HPDE6-E6E7 (cell line): ENCODE measurements at regions not wholly inside any gene's neighbourhood (a gene's known extent, or its start where the extent isn't known, plus 50 kb on each side); places are given as distances from the start of the nearest gene placed in this dataset.
"Not testable (repeated sequence)": the region's sequence is repeated elsewhere in the genome, so short reads cannot be mapped to it uniquely, and the experiment has no call there.

Source experiments
- DNase-seq: peaks from one replicate; pipeline ENCODE4 v3.0.0; 2011; ENCODE audit warnings: missing footprints; ENCODE audit errors: extremely low spot score

GRCh38 chr9:86997156-86997555, 49.9 kb upstream of the GAS1 start:
- DNase-seq: no peak

DNA sequence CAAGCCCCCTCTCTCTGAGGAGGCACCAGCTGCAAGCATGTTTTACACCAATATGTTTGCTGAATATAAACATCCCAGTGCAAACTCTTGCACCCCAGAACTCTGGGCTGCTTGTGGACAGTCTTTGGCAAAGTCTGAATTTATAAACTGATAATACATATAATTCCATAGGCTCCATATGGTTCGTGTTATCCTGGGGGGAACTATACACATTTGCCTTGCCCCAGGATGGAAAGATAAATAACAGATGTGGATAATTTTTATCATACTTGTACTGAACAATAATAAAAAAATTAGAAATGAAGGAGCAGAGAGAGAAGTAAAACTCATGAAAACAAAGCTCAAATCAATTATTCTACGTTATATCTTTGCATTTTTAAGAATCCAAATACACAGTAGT, 50.6 kb upstream of the GAS1 start:
- no peak for DNase-seq

GRCh38 chr9:87002517-87002916, 55.2 kb upstream of the GAS1 start:
- DNase-seq: no peak

DNA sequence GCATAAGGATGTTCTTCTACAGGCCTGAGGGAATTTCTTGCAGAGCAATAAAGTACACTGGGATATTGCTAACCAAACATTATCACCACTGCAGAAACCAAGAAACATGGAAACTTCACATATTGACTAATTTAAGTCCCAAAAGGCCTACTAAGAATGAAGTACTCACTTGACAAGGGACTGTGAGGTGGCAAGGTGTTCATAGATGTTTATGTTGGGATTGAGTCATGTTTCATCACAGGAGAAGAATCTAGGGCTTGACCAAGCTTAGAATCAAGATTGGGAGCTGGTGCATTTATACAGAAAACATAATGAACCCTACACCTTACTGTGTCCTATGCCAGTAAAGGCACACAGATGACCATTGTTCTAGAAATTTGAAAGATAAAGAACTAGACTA, 56.7 kb upstream of the GAS1 start:
- DNase-seq: no peak

GRCh38 chr9:87006956-87007355, 59.6 kb upstream of the GAS1 start:
- no peak for DNase-seq

GRCh38 chr9:87007711-87008366, 60.5 kb upstream of the GAS1 start:
- DNase-seq: no peak

DNA sequence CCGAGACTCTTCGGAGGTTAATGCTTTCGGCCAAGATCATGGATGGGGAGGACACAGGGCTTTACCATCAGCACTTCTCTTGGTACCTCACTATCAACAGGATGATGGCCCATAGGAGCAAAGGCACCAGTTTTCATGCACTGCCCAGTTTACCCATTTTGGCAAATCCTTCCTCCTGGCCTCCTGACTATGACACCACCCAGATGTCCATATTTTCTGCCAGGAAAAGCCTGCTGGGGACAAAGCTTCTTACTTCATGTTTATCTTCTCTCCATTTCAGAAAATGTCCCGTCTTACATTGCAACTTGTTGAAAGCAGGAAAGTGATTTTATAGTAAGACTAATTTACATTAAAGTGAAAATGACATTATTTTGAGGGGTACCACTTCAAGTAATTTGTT, 61.4 kb upstream of the GAS1 start:
- DNase-seq: no peak

GRCh38 chr9:87010626-87011025, 63.3 kb upstream of the GAS1 start:
- no peak for DNase-seq

DNA sequence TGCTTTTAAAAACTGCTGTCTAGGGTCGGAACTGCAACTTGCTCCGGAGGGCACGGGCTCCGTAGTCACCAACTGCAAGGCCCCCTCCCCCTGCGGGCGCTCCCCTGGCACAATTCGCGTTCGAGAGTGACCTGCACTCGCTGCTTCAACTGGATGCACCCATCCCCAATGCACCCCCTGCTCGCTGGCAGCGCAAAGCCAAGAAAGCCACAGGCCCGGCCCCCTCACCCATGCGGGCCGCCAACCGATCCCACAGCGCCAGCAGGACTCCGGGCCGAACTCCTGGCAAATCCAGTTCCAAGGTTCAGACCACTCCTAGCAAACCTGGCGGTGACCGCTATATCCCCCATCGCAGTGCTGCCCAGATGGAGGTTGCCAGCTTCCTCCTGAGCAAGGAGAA, 64.2 kb upstream of the GAS1 start:
- DNase-seq: no peak

DNA sequence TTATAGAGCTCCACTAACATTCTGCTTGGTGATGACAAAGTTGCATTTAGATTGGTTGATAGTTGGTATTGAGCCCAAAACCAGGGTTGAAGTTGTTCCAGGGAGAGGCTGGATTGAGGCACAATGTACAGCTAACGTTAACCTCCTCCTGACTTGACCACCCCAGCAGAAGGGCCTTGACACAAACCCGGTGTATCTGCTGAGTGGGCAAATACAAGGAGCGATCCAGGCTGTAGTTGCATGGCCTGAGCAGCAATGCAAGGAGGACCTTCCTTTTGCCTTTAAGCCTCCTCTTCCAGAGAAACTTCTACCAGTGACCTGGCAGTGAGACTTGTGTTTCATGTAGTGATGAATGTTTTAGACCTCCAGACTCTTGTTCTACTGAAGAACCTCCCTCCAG, 66.2 kb upstream of the GAS1 start:
- DNase-seq: no peak

DNA sequence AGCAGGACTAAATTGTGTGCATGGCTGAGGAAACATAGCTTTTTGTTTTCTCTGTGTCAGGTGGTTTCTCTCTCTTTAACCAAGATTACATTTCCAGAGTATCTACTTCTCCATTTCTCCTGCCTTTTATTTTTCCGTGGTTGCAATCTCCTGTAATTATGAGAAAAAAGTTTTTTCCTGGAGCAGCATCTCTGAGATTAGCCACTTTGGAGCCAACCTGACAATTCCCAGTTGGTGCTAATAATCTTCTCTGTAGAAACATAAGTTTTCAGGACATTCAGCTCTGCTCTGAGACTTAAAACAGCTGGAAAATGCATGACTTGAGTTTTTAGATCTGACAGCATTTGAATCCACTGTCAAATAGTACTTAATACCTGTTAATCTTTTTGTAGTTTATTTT, 67.1 kb upstream of the GAS1 start:
- no peak for DNase-seq

DNA sequence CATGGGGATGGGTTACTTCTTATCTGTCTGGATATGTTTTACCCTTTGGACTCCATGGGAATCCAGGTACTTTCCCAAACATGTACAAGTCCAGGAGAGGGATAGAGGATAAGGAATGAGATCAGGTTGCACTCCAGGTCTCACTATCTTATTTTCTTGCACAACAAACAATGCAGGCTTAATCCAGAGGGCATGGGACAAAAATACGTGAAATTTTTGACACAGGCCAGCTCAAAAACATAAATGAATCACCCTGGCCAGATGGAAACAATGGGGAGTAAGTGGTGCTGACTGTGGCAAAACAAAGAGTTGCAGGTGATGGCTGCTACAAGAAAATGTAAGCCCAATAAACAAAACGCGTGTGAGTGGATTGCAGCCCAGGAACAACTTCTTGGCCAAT, 69.4 kb upstream of the GAS1 start:
- no peak for DNase-seq

- no peak for DNase-seq
Observed at GRCh38 chr9:87020169-87020950, 73.1 kb upstream of the GAS1 start.

- no peak for DNase-seq
Observed at GRCh38 chr9:87022178-87022577, 74.9 kb upstream of the GAS1 start.

DNA sequence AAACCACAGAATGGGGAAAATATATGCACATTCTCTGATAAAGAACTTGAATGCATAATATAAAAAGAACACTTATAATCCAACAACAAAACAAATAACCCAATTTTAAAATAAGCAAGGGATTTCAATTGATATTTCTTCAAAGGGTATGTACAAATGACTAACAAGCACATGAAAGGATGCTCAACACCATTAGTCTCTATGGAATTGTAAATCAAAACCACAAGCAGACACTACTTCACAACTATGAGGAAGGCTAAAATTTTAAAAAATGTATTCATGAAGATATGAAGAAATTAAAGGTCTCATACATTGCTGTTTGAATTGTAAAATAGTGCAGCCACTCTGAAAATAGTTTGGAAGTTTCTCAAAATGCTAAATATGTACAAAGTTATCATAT, 78.9 kb upstream of the GAS1 start:
- DNase-seq: no peak

GRCh38 chr9:87028836-87029235, 81.5 kb upstream of the GAS1 start:
- not testable (repeated sequence) for DNase-seq

DNA sequence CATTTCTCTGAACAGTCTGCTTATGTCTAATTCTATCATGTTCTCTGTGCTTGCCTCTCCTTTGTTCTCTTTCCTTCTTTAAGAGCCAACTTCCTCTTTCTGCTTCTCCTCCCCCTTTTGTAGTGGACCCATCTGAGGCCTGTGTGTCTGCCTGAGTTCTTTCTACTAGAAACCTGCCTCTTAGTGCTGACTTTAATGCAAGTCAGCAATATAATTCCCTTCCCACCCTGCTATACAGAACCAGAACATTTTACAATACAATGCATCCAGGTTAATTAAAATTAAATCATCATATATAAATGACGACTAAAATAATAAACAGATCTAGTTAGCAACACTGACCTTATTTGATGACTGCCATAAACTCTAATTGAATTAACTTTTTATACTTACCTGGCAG, 82.6 kb upstream of the GAS1 start:
- no peak for DNase-seq

GRCh38 chr9:87034841-87035240, 87.5 kb upstream of the GAS1 start:
- no peak for DNase-seq

GRCh38 chr9:87035879-87036278, 88.6 kb upstream of the GAS1 start:
- no peak for DNase-seq

GRCh38 chr9:87036506-87036905, 89.2 kb upstream of the GAS1 start:
- DNase-seq: no peak

DNA sequence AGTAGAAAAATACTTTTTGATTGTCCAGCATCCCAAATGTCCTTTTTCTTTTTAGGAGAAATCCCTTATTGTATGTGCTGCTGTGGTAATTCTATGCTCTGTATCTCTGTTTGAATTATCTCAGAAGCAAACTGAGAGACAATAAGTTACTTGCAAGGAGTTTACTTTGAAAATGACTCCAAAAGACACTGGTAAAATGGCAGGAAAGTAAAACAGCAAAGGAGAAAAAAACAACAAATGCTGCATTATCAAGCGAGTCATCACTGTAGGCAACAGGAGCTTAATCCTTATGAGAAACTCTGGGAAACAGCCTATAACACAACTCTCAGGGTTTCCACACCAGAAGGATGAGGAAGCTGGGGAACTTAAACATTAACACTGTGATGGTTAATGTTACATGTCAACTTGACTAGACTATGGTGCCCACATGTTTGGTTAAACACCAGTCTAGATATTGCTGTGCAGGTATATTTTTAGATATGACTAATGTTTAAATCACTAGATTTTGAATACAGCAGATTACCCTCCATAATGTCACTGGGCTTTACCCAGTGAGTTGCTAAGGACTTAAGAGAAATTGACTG, 92.6 kb upstream of the GAS1 start:
- no peak for DNase-seq

DNA sequence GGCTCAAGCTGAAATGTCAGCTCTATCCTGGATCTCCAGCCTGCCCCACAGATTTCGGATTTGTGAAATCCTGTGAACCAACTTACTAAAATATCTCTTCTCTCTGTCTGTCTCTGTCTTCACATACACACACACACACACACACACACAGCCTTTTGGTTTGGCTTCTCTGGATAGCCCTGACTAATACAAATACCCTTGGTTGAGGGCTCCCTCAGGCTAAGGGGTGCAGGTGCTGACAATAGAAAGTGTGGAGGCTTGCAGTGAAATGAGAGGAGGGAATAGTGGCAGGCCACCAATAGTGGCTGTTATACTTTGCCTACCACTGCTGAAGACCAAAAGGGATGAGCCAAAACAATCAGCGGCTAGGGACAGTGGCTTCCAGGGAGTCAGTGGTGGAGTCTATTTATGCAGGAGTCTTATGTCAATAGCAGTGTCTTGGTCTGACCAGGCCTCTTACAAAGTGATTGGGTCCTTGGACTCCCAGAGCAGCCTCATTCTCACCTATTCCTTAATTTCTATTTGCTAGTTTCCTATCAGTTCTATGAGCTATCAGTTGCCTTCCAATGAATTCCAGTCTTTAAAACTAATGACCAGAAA, 93.2 kb upstream of the GAS1 start:
- DNase-seq: no peak
